MM.1S (cell line): ENCODE measurements at regions not wholly inside any gene's neighbourhood (a gene's known extent, or its start where the extent isn't known, plus 50 kb on each side); places are given as distances from the start of the nearest gene placed in this dataset.

Experiments
- DNase-seq: peaks from one replicate; pipeline ENCODE4 v3.0.0-alpha.2; 2015
- H2AFZ ChIP-seq: fragments of 300-600 bp; sonication (generic); 2 replicates; pipeline ENCODE4 v1.6.0; 2016; ENCODE audit warnings: antibody characterized with exemption, low read length
- H3F3A ChIP-seq: fragments of 300-600 bp; sonication (generic); 2 replicates; pipeline ENCODE4 v1.6.1; 2016; ENCODE audit warnings: mild to moderate bottlenecking, antibody characterized with exemption, low read length, moderate library complexity, mixed read lengths; ENCODE audit not compliant: insufficient read depth
- H3K27ac ChIP-seq: fragments of 300-600 bp; sonication (generic); 2 replicates; pipeline ENCODE4 v1.5.1; 2016; ENCODE audit warnings: mild to moderate bottlenecking, low read length
- H3K27me3 ChIP-seq: fragments of 300-600 bp; sonication (generic); replicated peaks from 2 replicates; pipeline ENCODE4 v1.6.0; 2016; ENCODE audit warnings: low read length; ENCODE audit not compliant: insufficient read depth
- H3K36me3 ChIP-seq: fragments of 300-600 bp; sonication (generic); replicated peaks from 2 replicates; pipeline ENCODE4 v1.6.1; 2016; ENCODE audit warnings: mild to moderate bottlenecking, low read length, mixed read lengths; ENCODE audit not compliant: insufficient read depth
- H3K4me1 ChIP-seq: fragments of 300-600 bp; sonication (generic); 2 replicates; pipeline ENCODE4 v1.6.1; 2016; ENCODE audit warnings: low read length, mixed read lengths
- H3K4me2 ChIP-seq: fragments of 300-600 bp; sonication (generic); 2 replicates; pipeline ENCODE4 v1.6.0; 2016; ENCODE audit warnings: low read depth, low read length
- H3K4me3 ChIP-seq: fragments of 300-600 bp; sonication (generic); 2 replicates; pipeline ENCODE4 v1.5.1; 2016; ENCODE audit warnings: low read length, mixed read lengths
- H3K79me2 ChIP-seq: fragments of 300-600 bp; sonication (generic); 2 replicates; pipeline ENCODE4 v1.6.1; 2016; ENCODE audit warnings: mixed run types, low read length, mixed read lengths
- H3K9ac ChIP-seq: fragments of 300-600 bp; sonication (generic); 2 replicates; pipeline ENCODE4 v1.6.1; 2016; ENCODE audit warnings: low read length, mixed read lengths
- H3K9me2 ChIP-seq: fragments of 300-600 bp; sonication (generic); replicated peaks from 2 replicates; pipeline ENCODE4 v1.6.1; 2016; ENCODE audit warnings: mild to moderate bottlenecking, low read length, mixed read lengths; ENCODE audit not compliant: insufficient read depth
- H3K9me3 ChIP-seq: fragments of 300-600 bp; sonication (generic); replicated peaks from 2 replicates; pipeline ENCODE4 v1.6.1; 2016; ENCODE audit warnings: mild to moderate bottlenecking, low read length, mixed read lengths; ENCODE audit not compliant: insufficient read depth
- H4K20me1 ChIP-seq: fragments of 300-600 bp; sonication (generic); 2 replicates; pipeline ENCODE4 v1.6.1; 2016; ENCODE audit warnings: mild to moderate bottlenecking, low read length, moderate library complexity, mixed read lengths; ENCODE audit not compliant: insufficient read depth
- CTCF ChIP-seq: fragments of 300-600 bp; sonication (generic); IDR thresholded peaks from 2 replicates; pipeline ENCODE4 v1.5.1; 2016; ENCODE audit warnings: antibody characterized with exemption, low read length, mixed read lengths
- EZH2 ChIP-seq: fragments of 300-600 bp; sonication (generic); optimal IDR thresholded peaks from 2 replicates; pipeline ENCODE3; 2017; ENCODE audit warnings: low read depth, mild to moderate bottlenecking, antibody characterized with exemption, low read length, mixed read lengths
- EZH2phosphoT487 ChIP-seq: fragments of 300-600 bp; sonication (generic); IDR thresholded peaks from 2 replicates; pipeline ENCODE4 v1.6.1; 2018; ENCODE audit warnings: antibody characterized with exemption, low read length

- TF ChIP-seq EZH2phosphoT487 (no peak), EZH2 (no peak), CTCF (no peak)
- H3K79me2 ChIP-seq, result no peaks in the 10 kb centered on the region
Observed at GRCh38 chr4:177155454-177155853, 154.2 kb upstream of the NEIL3 start.

GRCh38 chr4:177159600-177159999 is 150.1 kb upstream of the NEIL3 start:
- H3K27me3 ChIP-seq, result no peaks in the 10 kb centered on the region

More at GRCh38 chr4:177155454-177155853, 154.2 kb upstream of the NEIL3 start:
- Histone ChIP-seq H2AFZ (no peak overlapping the region), H3K9me2 (no peaks in the 10 kb centered on the region), H3K9ac (no peak overlapping the region), H3K4me1 (no peaks in the 10 kb centered on the region), H3F3A (no peaks in the 10 kb centered on the region), H4K20me1 (no peaks in the 10 kb centered on the region), H3K4me2 (no peak overlapping the region), H3K9me3 (no peaks in the 10 kb centered on the region), H3K27ac (no peak overlapping the region), H3K36me3 (no peaks in the 10 kb centered on the region), H3K27me3 (no peaks in the 10 kb centered on the region), H3K4me3 (no peak overlapping the region)
- no peak for DNase-seq

GRCh38 chr4:177161781-177162180 is 147.9 kb upstream of the NEIL3 start:
- Histone ChIP-seq H3K4me3 (no peak overlapping the region), H3K4me2 (no peak overlapping the region), H3K9me3 (no peaks in the 10 kb centered on the region), H3K9me2 (no peaks in the 10 kb centered on the region), H3K4me1 (no peaks in the 10 kb centered on the region), H4K20me1 (no peaks in the 10 kb centered on the region), H3K79me2 (no peaks in the 10 kb centered on the region), H2AFZ (no peak overlapping the region), H3K36me3 (no peaks in the 10 kb centered on the region), H3F3A (no peaks in the 10 kb centered on the region), H3K27me3 (no peaks in the 10 kb centered on the region), H3K9ac (no peak overlapping the region), H3K27ac (no peak overlapping the region)
- no peak for TF ChIP-seq EZH2phosphoT487
- TF ChIP-seq CTCF, result no peak
- no peak for TF ChIP-seq EZH2
- no peak for DNase-seq

More at GRCh38 chr4:177159600-177159999, 150.1 kb upstream of the NEIL3 start:
- Histone ChIP-seq H3K9me3 (no peaks in the 10 kb centered on the region), H3K9ac (no peak overlapping the region), H3K27ac (no peak overlapping the region), H3K36me3 (no peaks in the 10 kb centered on the region), H3K79me2 (no peaks in the 10 kb centered on the region), H4K20me1 (no peaks in the 10 kb centered on the region), H3F3A (no peaks in the 10 kb centered on the region), H3K4me1 (no peaks in the 10 kb centered on the region), H3K4me3 (no peak overlapping the region), H3K4me2 (no peak overlapping the region), H3K9me2 (no peaks in the 10 kb centered on the region), H2AFZ (no peak overlapping the region)
- TF ChIP-seq CTCF (no peak), EZH2 (no peak), EZH2phosphoT487 (no peak)
- DNase-seq, result no peak
